ENCODE measurements at regions not wholly inside any gene's neighbourhood (a gene's known extent, or its start where the extent isn't known, plus 50 kb on each side); places are given as distances from the start of the nearest gene placed in this dataset.
"Not testable (repeated sequence)": the region's sequence is repeated elsewhere in the genome, so short reads cannot be mapped to it uniquely, and the experiment has no call there.

GRCh38 chr9:115675834-115676233 is 477.8 kb upstream of the PAPPA start:
- DNase-seq: no peak

- no peak for DNase-seq
Observed at GRCh38 chr9:115680231-115680630, 473.4 kb upstream of the PAPPA start.

DNA sequence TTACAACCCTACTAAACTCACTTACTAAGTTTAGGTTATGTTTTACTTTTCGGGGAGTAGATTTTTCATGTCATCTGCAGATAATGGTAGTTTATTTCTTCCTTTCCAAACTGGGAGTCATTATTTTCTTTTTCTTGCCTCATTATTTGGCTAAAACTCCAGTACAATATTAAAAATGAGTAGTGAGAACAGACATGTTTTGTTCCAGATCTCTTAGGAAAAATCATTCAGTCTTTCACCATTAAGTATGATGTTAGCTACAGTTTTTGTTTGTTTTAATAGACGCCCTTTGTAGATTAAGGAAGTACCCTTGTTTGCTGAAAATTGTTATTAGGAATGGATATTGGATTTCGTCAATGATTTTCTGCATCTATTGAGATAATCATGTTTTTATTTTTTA is 472.0 kb upstream of the PAPPA start:
- DNase-seq: no peak

DNA sequence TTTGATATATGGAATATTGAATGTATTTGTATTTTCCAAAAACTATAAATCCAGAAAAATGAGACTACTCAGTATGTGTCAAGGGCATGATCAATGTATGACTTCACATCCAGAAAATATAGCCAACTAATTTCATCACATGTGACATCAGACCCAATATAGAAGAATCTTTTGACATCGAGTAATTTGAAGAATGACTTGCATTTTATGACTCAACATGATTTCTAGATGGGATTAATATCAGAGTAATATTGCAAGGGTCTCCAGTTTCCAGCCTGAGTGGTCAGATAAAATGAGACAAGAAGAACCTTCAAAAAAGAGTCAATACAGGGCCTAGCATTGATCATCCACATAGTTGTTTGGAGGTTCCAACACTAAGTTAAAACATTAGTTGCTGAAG is 467.5 kb upstream of the PAPPA start:
- DNase-seq: no peak

- no peak for DNase-seq
Observed at GRCh38 chr9:115687356-115687755, 466.2 kb upstream of the PAPPA start.

DNA sequence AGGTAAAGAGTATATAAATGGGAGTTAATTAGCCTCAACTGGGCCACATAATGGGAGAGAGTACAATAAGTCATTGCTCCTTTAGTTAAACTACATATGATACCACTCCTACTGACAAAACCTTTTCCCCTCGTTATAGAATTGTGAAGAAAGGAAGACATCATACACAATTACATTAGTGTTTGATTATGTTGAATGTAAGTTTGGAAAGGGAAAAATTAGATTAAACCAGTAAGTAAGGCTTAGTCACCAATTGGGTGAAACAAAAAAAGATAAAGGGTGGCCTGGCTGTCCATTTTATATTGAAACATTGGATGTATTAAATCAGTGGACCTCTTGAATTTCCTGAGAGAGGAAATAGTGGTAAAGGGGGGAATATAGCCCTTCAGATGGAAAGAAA is 464.3 kb upstream of the PAPPA start:
- no peak for DNase-seq

- DNase-seq: no peak
Observed at GRCh38 chr9:115690786-115691496, 462.6 kb upstream of the PAPPA start.

- DNase-seq: no peak
Observed at GRCh38 chr9:115691693-115692092, 461.9 kb upstream of the PAPPA start.

- not testable (repeated sequence) for DNase-seq
Observed at GRCh38 chr9:115692868-115693267, 460.7 kb upstream of the PAPPA start.

GRCh38 chr9:115694014-115694413 is 459.6 kb upstream of the PAPPA start:
- DNase-seq: no peak

GRCh38 chr9:115694991-115695390 is 458.6 kb upstream of the PAPPA start:
- DNase-seq: no peak

DNA sequence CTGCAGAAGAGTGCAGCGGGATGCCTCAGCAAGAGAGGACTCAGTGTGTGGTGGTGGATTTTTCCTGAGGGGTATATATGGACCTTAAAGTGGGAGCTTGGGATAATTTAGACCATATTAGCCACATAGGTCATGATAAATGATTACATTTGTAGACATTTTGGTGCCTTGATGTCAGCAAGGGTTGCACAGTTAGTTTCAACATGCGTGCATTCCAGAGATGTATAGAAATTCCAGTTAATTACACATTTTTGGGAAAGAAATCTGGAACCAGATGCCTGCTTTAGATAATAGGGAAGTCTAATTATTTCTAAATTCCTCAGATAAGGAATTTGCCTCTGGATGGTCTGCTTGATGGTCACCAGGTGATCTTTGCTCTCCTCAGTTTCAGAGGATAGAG is 440.6 kb upstream of the PAPPA start:
- DNase-seq: no peak

DNA sequence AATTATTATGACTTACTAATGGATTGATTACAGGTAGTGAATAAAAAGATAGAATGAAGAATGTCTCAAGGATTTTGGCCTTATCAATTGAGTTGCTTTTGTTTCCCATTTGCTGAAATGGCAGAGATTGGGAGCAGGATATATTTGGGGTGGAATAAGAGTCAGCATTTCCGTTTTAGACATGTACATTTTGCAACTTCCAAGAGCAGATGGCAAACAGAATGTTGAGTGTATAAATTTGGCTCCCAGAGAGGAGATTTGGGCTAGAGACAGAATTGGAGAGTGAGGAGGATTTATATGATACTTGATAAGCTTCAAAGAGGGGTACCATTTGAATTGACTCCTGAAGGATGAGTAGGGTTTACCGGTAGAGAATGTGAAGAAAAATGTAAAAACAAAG is 437.9 kb upstream of the PAPPA start:
- no peak for DNase-seq

GRCh38 chr9:115717298-115717697 is 436.3 kb upstream of the PAPPA start:
- no peak for DNase-seq

DNA sequence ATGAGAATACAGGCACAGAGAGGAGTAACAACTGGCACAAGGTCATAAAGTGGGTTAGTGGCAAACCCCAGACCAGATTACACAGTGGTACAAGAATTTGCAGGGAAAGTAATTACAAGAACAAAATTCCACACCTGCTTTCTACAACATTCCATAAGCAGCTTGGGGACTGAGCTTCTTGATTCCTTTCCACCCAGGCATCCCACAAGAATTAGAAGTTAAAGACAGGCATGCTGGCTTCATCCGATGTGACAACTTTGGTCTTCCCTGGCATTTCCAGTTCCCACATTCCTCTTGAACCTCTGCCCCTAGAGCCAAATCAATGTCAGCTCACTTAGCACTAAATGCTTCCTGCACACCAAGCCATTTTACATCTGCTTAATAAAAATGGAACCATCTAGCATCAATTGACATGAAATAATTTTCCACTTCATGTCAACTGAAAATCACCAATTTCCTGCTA is 435.8 kb upstream of the PAPPA start:
- no peak for DNase-seq

GRCh38 chr9:115730396-115730795 is 423.2 kb upstream of the PAPPA start:
- no peak for DNase-seq

DNA sequence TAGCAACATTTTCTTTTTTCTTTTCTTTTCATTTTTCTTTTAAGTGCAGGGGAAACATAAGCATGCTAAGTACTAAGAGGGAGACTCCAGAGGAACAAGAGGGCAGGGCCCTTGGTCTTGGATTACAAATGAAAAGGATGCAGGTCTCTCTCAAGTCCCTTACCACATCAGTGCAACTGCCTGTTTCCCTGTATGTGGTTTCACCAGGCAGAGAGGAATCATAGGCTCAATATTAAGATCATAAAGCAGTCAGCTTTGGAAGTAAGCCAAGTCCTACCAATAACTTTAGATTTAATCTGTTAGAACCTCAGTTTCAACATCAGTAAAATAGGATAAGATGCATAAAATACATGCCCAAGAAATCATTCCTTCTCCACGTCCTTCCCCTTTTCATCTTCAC is 422.7 kb upstream of the PAPPA start:
- no peak for DNase-seq

- DNase-seq: no peak
Observed at GRCh38 chr9:115733318-115734110, 420.1 kb upstream of the PAPPA start.

DNA sequence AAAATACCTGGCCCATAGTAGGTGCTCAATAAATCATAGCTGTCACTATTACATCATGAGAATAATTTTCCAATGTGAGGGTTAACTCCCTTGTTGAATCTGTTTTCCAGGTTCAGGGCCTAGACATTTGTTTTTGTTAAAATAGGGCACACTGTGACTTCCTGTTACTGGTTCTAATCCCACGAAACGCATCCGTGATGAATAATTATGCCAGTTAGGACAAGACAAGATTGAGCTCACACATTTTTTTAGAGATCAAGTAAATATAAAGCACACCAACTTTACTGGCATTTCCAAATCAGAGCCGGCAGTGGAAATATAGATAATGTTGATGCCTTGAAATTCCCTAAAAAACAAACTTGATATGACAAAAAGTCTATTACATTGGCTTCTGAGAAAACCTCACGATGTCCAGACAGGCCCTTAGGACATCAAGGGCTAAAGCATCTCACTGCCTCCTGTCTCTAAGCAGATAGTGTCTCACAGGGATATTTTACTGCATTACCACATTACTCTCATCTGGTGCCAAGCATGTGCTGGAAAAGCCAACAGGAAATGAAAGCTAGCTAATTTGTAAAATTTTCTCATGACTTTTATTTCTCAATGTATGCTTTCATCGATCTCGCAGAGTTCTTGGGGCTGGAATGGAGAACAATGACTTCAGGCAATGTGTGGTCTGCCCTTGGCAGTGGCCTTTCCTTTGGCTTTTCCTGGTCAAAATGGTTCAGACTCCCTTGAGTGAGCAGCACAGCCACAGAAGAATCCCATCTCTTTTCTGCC is 414.3 kb upstream of the PAPPA start:
- DNase-seq: no peak

GRCh38 chr9:115740986-115741385 is 412.6 kb upstream of the PAPPA start:
- no peak for DNase-seq

DNA sequence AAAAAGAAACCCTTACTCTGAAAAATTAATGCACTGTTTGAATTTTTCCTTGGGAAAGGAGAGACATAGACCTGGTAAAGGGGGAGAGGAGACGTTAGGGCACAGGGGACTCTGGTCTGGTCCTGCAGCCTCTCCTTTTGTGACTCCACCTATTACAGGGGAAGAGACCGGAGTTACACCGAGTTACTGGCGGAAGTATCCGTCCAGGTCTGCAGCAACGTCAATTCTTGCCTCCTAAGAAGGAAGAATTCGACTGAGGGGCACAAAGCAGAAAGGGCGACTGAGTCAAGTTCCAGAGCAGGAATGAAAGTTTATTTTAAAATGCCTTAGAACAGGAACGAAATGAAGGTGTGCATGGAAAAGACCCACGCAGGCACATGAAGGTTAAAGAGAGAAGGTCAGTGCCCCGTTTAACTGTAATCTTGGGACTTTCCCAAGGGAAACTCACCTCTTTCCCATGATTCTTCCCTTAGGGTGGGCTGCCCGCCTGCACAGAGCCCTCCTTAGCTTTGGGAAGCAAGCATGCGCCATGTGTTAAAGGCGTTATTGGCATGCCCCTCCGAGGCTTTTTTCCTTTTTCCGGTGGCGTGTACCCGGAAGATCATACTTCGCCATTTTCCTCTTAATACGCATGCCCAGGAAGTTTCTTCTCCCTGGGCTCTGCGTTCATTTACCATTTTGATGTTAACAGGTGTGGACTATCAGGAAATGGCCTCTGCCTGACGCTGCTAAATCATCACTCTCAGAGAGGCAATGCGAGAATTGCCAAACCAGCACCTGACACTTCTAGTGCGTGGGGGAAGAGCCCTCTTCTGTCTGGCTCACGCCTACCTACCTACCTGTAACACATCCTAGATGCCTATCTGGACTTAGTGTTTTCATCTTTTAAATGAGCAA is 409.6 kb upstream of the PAPPA start:
- DNase-seq: no peak

- no peak for DNase-seq
Observed at GRCh38 chr9:115746496-115746895, 407.1 kb upstream of the PAPPA start.

DNA sequence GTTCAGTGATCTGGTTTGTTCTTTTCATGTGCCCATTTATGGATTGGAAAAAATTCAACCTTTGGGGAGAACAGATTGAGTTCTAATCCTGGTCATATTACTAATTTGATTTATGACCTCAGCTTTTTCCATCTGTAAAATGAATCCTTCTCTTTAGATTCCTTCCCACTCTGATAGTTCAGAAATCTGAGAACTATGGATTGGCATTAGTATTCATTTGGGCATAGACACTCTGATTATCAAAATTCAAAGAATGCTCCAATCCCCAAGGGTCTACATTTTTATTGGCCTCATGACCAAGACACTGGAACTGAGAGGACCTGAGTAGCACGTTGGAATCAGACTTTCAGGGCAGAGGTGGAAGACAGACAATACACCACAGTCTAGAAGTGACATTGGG is 405.9 kb upstream of the PAPPA start:
- no peak for DNase-seq

All from right forelimb (tissue), 1 donor.